Eye (tissue), 1 donor: ENCODE measurements at regions not wholly inside any gene's neighbourhood (a gene's known extent, or its start where the extent isn't known, plus 50 kb on each side); places are given as distances from the start of the nearest gene placed in this dataset.
"Not testable (repeated sequence)": the region's sequence is repeated elsewhere in the genome, so short reads cannot be mapped to it uniquely, and the experiment has no call there.

Experiments
- DNase-seq: peaks from one replicate; pipeline ENCODE4 v3.0.0-alpha.2; 2015

DNA sequence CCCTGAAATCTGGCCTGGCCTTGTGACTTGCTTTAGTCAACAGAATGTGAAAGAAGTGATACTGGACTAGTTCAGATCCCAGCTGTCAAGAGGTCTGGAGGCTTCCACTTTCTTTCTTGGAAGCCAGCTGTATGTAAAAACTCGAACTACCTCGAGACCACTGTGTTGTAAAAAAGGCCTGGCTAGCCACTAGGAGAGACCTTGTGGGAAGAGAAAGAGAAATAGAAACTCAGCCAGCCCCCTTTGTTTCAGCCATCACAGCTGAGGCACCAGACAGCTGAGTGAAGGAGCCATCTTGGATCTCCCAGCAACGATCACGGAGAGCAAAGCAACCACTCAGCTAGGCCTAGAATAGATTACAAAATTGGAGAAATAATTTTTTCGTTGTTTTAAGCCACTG is 324.9 kb upstream of the TCF4 start:
- no peak for DNase-seq

- no peak for DNase-seq
These were observed 324.1 kb upstream of the TCF4 start for GRCh38 chr18:55912071-55912470.

GRCh38 chr18:55910296-55910695 is 322.3 kb upstream of the TCF4 start:
- no peak for DNase-seq

GRCh38 chr18:55908901-55909366 is 320.9 kb upstream of the TCF4 start:
- DNase-seq, result no peak

- DNase-seq, result peak; percentile 51
These were observed 319.6 kb upstream of the TCF4 start for GRCh38 chr18:55907453-55908175.

GRCh38 chr18:55906536-55906935 is 318.5 kb upstream of the TCF4 start:
- no peak for DNase-seq

GRCh38 chr18:55903911-55904310 is 315.9 kb upstream of the TCF4 start:
- DNase-seq, result no peak

- peak; percentile 24 for DNase-seq
These were observed 312.4 kb upstream of the TCF4 start for GRCh38 chr18:55900380-55900779.

GRCh38 chr18:55897091-55897689 is 309.2 kb upstream of the TCF4 start:
- DNase-seq, result no peak

DNA sequence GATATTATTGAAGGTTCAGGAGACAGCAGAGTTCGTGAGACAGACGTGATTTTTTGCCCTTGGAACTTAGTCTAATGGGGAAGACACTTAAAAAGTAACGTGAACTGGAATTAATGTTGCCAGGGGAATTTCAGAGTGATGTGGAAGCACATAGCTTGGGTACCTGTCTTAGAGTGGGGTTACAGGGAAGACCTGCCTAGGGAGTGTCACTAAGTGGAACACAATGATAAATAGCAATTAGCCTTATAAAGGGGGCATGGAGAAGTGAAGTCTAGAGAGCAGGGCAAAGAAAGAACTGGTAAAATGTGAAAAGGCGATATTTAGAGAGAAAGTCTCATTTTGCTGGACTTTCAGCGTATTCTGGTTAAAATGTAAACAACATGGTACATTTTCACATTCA is 306.0 kb upstream of the TCF4 start:
- DNase-seq, result no peak

DNA sequence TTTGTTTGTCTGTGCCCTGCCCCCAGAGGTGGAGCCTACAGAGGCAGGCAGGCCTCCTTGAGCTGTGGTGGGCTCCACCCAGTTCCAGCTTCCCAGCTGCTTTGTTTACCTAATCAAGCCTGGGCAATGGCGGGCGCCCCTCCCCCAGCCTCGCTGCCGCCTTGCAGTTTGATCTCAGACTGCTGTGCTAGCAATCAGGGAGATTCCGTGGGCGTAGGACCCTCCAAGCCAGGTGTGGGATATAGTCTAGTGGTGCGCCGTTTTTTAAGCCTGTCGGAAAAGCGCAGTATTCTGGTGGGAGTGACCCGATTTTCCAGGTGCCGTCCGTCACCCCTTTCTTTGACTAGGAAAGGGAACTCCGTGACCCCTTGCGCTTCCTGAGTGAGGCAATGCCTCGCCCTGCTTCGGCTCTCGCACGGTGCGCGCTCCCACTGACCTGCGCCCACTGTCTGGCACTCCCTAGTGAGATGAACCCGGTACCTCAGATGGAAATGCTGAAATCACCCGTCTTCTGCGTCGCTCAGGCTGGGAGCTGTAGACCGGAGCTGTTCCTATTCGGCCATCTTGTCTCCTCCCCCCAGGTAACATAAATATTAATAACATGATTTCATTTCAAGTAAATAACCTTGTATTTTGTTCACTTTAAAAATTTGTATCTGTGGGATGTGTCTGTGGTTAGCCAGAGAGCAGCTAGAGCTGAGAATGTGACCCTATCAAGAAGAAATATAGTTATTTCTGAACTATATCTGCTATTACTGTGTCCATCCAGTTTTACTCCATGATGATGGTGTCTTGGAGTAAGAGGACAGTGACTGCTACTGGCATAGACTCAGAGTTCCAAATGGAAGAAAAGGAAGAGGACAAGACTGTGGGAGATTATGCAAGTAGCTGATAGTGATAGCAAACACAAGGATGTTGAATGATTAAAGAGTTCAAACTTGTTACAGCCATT is 305.1 kb upstream of the TCF4 start:
- not testable (repeated sequence) for DNase-seq

DNA sequence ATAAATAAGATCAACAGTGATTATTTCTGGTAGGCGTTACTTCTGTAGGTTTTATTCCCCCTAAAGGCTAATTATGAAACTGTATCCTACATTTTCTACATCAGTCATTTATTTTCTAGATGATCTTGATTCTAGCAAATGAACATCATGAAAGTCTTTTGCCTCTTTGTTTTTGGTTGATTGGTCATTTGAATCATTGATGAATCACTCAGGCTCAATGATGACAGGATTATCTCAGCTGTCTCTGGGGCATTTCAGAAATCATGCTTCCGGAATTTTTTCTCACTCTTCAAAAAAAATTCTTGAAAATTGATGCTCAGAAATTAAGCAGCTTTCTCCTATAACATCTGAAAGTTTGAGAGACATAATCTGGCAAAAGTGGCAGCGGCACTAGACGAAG is 298.9 kb upstream of the TCF4 start:
- DNase-seq, result no peak

- DNase-seq, result no peak
These were observed 296.5 kb upstream of the TCF4 start for GRCh38 chr18:55884498-55884897.

DNA sequence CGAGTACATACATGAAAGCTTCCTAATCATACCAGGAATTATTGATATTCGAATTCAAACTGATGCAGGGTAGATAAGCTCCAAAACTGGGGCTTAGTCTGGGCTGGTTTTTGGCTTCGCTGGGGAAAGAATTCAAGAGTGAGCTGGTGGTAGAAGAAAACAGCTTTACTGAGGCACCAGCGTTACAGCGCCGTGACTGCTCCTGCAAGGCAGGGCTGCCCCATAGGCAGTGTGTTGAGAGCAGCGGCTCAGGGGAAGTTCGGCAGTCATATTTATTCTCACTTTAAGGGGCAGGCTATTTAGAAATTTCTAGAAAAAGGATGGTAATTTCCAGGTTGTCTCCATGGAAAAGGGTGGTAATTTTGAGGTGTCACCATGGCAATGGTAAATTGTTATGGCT is 292.6 kb upstream of the TCF4 start:
- no peak for DNase-seq

DNA sequence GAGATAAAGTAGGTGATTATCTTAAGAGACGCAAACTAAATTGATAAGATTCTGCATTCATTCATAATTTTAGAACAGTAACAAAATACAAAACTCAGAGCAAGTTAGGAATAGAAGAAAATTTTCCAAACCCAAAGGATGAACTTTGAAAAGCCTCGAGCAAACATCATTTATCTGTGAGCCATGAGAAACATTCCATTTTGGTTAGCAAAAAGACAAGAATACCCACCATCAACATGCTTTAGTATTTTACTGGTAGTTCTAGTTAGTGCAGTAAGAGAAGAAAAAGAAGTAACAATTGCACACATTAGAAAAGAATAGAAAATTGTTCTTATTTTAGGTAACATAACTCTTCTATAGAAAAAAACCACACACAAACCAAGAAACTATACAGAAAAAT is 291.3 kb upstream of the TCF4 start:
- no peak for DNase-seq

GRCh38 chr18:55878224-55878623 is 290.2 kb upstream of the TCF4 start:
- DNase-seq, result no peak

GRCh38 chr18:55877321-55877720 is 289.3 kb upstream of the TCF4 start:
- no peak for DNase-seq

- no peak for DNase-seq
These were observed 288.3 kb upstream of the TCF4 start for GRCh38 chr18:55876254-55876653.

GRCh38 chr18:55875371-55875901 is 287.4 kb upstream of the TCF4 start:
- DNase-seq, result peak; percentile 24

DNA sequence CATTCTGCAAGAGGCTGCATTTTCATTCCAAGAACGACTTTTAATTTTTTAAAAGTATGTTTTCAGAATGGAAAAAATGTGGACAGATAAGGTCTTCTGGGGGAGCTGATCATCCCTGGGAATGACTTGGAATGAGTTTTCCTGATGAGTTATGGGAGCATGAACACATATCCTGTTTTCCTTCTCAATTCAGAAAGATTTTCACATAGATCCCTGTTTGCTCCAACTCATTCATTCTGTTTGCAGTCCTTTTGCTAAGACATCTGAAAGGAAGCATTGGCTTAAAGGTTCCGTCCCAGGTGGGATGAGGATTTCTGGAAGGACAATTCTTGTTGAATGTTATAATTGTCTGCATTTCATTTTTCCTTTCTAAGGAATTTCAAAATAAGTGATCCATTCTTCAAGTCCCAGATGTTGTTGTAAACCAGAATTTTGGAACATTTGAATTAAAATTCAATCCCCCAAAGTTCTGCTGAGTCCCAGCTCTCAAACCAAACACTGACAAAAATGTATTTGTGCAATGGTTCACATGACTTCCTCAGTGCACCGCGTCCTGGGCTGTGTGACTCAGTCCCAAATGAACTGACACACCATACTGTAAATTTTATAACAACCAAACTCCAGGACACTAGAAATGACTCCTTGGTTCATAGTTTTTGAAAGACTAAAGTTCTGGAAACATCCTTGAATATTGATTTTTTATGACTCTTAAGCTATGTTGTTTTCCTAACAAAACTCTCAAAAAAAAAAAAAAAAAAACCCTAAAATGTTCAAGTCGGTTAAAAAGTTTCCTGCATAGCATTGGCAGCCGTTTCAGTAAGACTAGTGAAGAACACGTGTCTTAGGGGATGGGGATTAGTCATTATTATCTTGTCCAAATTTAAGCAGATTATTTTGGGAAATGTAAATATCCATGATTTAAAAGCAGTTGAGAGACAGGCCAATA is 281.8 kb upstream of the TCF4 start:
- DNase-seq, result no peak

- DNase-seq, result no peak
These were observed 280.9 kb upstream of the TCF4 start for GRCh38 chr18:55868909-55869308.

DNA sequence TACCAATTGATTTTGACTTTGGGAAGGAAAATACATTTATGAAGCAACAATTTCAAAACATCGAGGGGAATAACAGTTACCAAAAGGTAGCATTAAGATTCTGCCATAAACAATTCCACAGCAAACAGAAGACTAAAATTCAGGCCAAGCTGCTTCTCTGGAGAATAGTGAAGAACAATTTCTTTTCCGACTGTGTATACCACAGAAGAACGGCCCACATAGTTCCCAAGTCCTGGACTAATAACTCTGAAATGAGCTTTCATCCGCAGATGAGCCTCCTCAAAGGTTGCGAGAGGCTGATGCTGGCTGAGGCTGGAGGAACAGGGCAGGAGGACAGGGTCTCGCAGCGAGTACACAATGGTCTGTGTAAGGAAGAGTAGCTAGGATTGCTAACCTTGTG is 278.9 kb upstream of the TCF4 start:
- no peak for DNase-seq
